DMS79 treated with DMSO at 0.1 percent for 48 hours (cell line): ENCODE measurements at regions not wholly inside any gene's neighbourhood (a gene's known extent, or its start where the extent isn't known, plus 50 kb on each side); places are given as distances from the start of the nearest gene placed in this dataset.
A peak's percentile ranks its signal among the peaks of the same experiment; 100 is the strongest.
"Not testable (repeated sequence)": the region's sequence is repeated elsewhere in the genome, so short reads cannot be mapped to it uniquely, and the experiment has no call there.

ENCODE experiments used
- DNase-seq: peaks from one replicate; lab custom pipeline; 2025; lab: John Stamatoyannopoulos, UW

- not testable (repeated sequence) for DNase-seq
Measured at GRCh38 chr11:14573539-14574057, 53.4 kb upstream of the PSMA1 start.

- no peak for DNase-seq
Measured at GRCh38 chr11:14577292-14577691, 57.1 kb upstream of the PSMA1 start.

GRCh38 chr11:14577835-14578529 lies 57.8 kb upstream of the PSMA1 start:
- DNase-seq = no peak

- DNase-seq = peak; percentile 11
Measured at GRCh38 chr11:14578541-14578956, 58.4 kb upstream of the PSMA1 start.

DNA sequence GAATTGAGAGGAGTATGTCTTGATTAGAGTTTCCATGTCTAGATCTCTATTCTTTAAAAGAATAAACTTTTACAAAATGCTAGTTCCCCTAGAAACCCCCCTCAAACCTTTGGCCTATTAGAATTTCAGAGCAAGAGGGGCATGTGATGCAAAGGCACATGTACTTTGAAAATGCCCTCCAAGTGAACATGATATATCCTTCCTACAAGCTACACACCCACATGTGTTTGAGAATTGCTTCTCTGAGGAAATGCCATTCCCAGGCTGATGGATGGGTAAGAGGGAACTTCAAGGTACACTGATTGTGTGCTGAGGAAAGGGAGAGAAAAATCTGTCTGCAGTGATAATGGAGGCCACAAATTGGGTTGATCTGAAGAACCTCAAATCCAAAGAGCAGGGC lies 59.5 kb upstream of the PSMA1 start:
- no peak for DNase-seq

DNA sequence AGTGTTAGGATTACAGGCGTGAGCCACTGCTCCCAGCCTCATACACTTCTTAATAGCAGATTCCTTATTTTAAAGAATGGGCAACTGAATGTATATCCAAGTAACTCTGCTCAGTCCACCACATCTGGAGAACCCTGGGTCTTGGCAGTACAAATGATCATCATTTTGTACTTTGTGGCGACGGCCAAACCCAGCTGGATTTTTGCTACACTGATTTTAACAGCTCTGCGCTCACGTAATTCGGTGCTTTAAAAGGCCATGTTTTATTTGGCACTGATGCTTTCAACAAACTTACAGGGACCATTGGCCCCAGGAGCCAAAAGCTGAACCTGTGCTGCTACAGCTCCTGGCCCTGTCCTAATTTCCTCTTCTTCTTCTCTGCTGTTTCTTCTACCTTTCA lies 60.8 kb upstream of the PDE3B start:
- no peak for DNase-seq

DNA sequence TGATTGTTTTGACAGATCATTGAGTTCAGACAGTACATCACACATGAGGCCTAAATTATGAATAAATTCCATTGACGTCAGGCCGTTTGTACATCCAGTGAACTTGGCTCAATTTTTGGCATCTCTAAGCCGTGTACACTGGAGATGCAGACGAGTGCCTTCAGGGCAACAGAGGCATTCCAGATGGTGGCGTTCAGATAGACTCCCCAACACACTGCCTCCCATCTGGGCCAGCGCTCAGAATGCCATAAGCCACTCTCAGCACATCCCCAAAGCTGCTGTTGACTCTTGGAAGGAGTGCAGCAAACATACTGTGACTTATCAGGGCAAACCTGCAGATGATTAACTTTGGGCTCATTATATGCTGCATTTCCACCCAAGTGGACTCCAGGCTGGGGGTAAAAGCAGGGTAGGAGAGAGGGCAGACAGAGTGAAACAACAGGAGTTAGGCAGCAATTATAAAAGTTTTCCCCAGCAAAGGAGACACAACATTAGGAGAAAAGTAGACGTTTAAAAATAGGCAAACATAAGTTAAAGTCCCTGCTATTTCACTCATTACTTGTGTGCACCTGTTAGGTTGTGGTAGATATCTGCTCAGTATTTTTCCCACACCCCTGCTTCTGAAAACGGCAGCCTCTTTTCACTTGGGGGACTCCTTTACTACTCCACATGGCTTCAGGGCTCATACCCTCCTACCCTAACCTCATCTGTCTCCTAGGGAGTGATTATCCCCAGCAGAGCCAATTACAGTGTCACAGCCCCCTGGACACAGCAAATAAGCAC lies 60.2 kb upstream of the PDE3B start:
- no peak for DNase-seq

DNA sequence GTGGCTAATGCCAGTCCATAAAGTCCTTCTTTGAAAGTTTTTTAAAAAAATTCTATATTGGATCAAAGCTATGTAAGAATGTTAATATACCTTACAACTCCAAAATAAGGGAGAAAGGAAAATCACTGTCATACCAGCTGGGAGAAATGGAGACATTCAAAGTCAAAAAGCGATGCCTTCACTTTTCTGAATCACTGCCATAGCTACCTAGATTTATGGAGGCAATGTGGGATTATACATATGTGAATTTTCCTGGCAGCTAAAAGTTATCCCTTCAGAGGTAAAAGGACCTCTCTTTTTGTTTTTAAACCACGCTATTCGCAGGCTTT lies 59.6 kb upstream of the PDE3B start:
- DNase-seq = no peak

DNA sequence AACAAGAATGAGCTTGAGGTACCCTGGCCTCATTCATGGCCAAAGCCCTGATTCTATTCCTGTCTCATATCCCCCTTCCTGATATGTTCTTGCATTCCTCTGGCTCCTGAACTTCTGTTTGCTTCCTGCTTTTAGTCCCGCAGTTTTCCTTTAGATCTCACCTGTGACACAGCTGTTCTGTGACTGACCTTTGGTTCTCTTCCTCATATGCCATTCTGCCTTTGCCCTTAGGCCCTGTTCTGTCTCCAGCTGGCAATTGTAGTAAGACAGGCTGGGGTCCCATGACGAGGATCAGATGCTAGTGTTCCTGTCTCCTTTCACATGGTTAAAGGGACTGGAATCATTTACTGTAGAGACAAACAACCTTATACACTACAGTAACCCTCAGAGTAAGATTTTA lies 59.0 kb upstream of the PDE3B start:
- DNase-seq = no peak

GRCh38 chr11:14585438-14585837 lies 58.2 kb upstream of the PDE3B start:
- DNase-seq = no peak

DNA sequence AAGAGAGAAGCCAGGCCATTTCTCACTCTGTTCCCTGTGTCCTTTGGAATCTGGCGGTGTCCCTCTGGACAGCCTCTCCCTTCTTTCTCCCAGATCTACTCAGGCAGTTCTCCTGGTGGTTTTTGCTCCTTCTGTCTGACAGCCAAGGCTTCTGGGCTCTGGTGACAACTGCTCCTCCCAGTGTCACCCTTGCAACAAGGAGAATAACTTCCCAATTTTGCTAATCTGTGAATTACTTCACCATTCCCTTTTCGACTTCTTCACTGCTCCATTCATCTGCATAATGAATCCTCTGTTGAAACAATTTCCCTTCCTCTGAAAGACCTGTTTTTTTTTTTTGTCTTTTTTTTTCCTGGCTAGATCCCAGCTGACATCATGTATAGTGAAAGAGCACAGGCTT lies 56.3 kb upstream of the PDE3B start:
- DNase-seq = no peak

- no peak for DNase-seq
Measured at GRCh38 chr11:14588681-14589080, 54.9 kb upstream of the PDE3B start.

- DNase-seq = no peak
Measured at GRCh38 chr11:14589421-14589820, 54.2 kb upstream of the PDE3B start.

DNA sequence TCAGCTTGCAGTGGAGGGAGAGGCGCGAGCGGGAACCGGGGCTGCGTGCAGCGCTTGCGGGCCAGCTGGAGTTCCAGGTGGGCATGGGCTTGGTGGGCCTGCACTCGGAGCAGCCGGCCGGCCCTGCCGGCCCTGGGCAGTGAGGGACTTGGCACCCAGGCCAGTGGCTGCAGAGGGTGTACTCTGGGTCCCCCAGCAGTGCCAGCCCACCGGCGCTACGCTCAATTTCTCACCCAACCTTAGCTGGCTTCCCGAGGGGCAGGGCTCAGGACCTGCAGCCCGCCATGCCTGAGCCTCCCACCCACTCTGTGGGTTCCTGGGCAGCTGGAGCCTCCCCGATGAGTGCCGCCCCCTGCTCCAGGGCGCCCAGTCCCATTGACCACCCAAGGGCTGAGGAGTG lies 52.6 kb upstream of the PDE3B start:
- not testable (repeated sequence) for DNase-seq

DNA sequence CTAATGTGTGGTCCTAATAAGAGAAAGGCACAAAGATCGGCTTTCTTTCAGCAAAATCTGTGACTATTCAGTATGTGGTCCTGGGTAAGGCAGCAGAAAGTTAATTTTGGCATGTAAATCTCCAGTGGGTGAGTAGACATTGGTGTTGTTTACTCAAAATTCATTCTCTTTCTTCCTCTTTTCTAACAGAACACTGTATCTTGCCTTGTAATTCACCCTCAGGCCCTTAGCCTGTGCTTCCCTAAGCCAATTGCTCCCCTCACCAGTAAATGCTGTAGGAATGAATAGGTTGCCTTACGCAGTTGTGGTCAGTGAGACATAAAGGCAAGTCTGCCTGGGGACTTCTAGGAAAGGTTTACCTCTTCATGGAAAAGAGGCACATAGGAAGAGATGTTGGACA lies 49.9 kb upstream of the PDE3B start:
- DNase-seq = no peak
